Activated CD4-positive, alpha-beta T cell treated with anti-CD3 and anti-CD28 coated beads, Interleukin-10, Interleukin-2, amounts not matched to agents 100 ng/mL and 50 ng/mL, durations not matched to agents 16 hours and 8 hours (primary cell): ENCODE measurements at regions not wholly inside any gene's neighbourhood (a gene's known extent, or its start where the extent isn't known, plus 50 kb on each side); places are given as distances from the start of the nearest gene placed in this dataset.
A peak's percentile ranks its signal among the peaks of the same experiment; 100 is the strongest.

ENCODE experiments used
- DNase-seq: peaks from one replicate; pipeline ENCODE4 v3.0.0-alpha.2; 2020

GRCh38 chr7:20952916-20953315 lies 166.2 kb upstream of the SP8 start:
- DNase-seq: no peak

- DNase-seq: no peak
Observed at GRCh38 chr7:20954711-20955619, 168.3 kb upstream of the SP8 start.

GRCh38 chr7:20958572-20958971 lies 171.9 kb upstream of the SP8 start:
- no peak for DNase-seq

GRCh38 chr7:20959281-20959680 lies 172.6 kb upstream of the SP8 start:
- no peak for DNase-seq

- no peak for DNase-seq
Observed at GRCh38 chr7:20963556-20964280, 177.0 kb upstream of the SP8 start.

- DNase-seq: no peak
Observed at GRCh38 chr7:20964281-20964918, 177.7 kb upstream of the SP8 start.

- DNase-seq: no peak
Observed at GRCh38 chr7:20971219-20971618, 184.5 kb upstream of the SP8 start.

- no peak for DNase-seq
Observed at GRCh38 chr7:20980232-20980631, 193.5 kb upstream of the SP8 start.

- DNase-seq: no peak
Observed at GRCh38 chr7:20980668-20981264, 194.1 kb upstream of the SP8 start.

GRCh38 chr7:20988340-20988739 lies 201.7 kb upstream of the SP8 start:
- no peak for DNase-seq

- DNase-seq: no peak
Observed at GRCh38 chr7:20991544-20991943, 204.9 kb upstream of the SP8 start.

GRCh38 chr7:20993693-20994092 lies 207.0 kb upstream of the SP8 start:
- no peak for DNase-seq

- DNase-seq: no peak
Observed at GRCh38 chr7:20998309-20998708, 211.6 kb upstream of the SP8 start.

- DNase-seq: no peak
Observed at GRCh38 chr7:21011153-21011552, 224.5 kb upstream of the SP8 start.

GRCh38 chr7:21013765-21014539 lies 227.3 kb upstream of the SP8 start:
- no peak for DNase-seq

GRCh38 chr7:21020667-21021066 lies 234.0 kb upstream of the SP8 start:
- no peak for DNase-seq

- DNase-seq: no peak
Observed at GRCh38 chr7:21023841-21024484, 237.3 kb upstream of the SP8 start.

GRCh38 chr7:21024485-21024867 lies 237.8 kb upstream of the SP8 start:
- no peak for DNase-seq

GRCh38 chr7:21028186-21028585 lies 241.5 kb upstream of the SP8 start:
- peak; percentile 7 for DNase-seq

- no peak for DNase-seq
Observed at GRCh38 chr7:21028599-21028998, 241.9 kb upstream of the SP8 start.

- DNase-seq: no peak
Observed at GRCh38 chr7:21029006-21029405, 242.3 kb upstream of the SP8 start.
